ENCODE measurements at regions not wholly inside any gene's neighbourhood (a gene's known extent, or its start where the extent isn't known, plus 50 kb on each side); places are given as distances from the start of the nearest gene placed in this dataset.
"Not testable (repeated sequence)": the region's sequence is repeated elsewhere in the genome, so short reads cannot be mapped to it uniquely, and the experiment has no call there.

- H3K27ac ChIP-seq (ENCODE audit: low read depth, low read length); POLR2A ChIA-PET; H3K4me3 ChIP-seq (ENCODE audit: low read length); H3K4me3 Mint-ChIP-seq; H3K36me3 ChIP-seq (ENCODE audit: insufficient read depth, low read length); H3K9me3 ChIP-seq (ENCODE audit: low read length); H3K9me3 Mint-ChIP-seq; CTCF ChIA-PET; H3K4me1 ChIP-seq (ENCODE audit: insufficient read depth, low read length); H3K27me3 ChIP-seq (ENCODE audit: insufficient read depth, low read length, poor library complexity, severe bottlenecking); H3K27me3 Mint-ChIP-seq; DNase-seq; H3K36me3 Mint-ChIP-seq; H3K4me1 Mint-ChIP-seq: not testable (repeated sequence)
- H3K27ac Mint-ChIP-seq = peak overlapping the region in 1 of 8 donors; percentile 30
These were observed 240.5 kb downstream of the NUAK1 start for GRCh38 chr12:105898271-105898670.

GRCh38 chr12:105899589-105899988 lies 239.2 kb downstream of the NUAK1 start:
- ChIA-PET CTCF (no interaction called here), POLR2A (no interaction called here)
- Histone ChIP-seq H3K4me3 (ENCODE audit: low read length) (no peak overlapping the region), H3K27ac (ENCODE audit: low read depth, low read length) (no peak overlapping the region), H3K36me3 (ENCODE audit: insufficient read depth, low read length) (no peaks in the 10 kb centered on the region), H3K9me3 (ENCODE audit: low read length) (no peaks in the 10 kb centered on the region), H3K27me3 (ENCODE audit: insufficient read depth, low read length, poor library complexity, severe bottlenecking) (no peaks in the 10 kb centered on the region), H3K4me1 (ENCODE audit: insufficient read depth, low read length) (no peaks in the 10 kb centered on the region)
- H3K36me3 Mint-ChIP-seq = no peaks in the 10 kb centered on the region
- no peak for DNase-seq
- H3K4me3 Mint-ChIP-seq = no peak overlapping the region
- H3K27me3 Mint-ChIP-seq = peaks cover 0 to 2% of the 10 kb centered on the region in 2 donors
- no peak overlapping the region for H3K27ac Mint-ChIP-seq
- peaks cover 0 to 2% (median 0%) of the 10 kb centered on the region in 5 donors for H3K9me3 Mint-ChIP-seq
- no peaks in the 10 kb centered on the region for H3K4me1 Mint-ChIP-seq

- no peak for DNase-seq
- peaks cover 0 to 2% (median 0%) of the 10 kb centered on the region in 5 donors for H3K9me3 Mint-ChIP-seq
- Histone ChIP-seq H3K9me3 (ENCODE audit: low read length) (no peaks in the 10 kb centered on the region), H3K27me3 (ENCODE audit: insufficient read depth, low read length, poor library complexity, severe bottlenecking) (no peaks in the 10 kb centered on the region), H3K4me1 (ENCODE audit: insufficient read depth, low read length) (no peaks in the 10 kb centered on the region), H3K4me3 (ENCODE audit: low read length) (no peak overlapping the region), H3K36me3 (ENCODE audit: insufficient read depth, low read length) (no peaks in the 10 kb centered on the region), H3K27ac (ENCODE audit: low read depth, low read length) (no peak overlapping the region)
- POLR2A ChIA-PET = no interaction called here
- H3K4me1 Mint-ChIP-seq = no peaks in the 10 kb centered on the region
- CTCF ChIA-PET = no interaction called here
- H3K27ac Mint-ChIP-seq = no peak overlapping the region
- no peak overlapping the region for H3K4me3 Mint-ChIP-seq
- H3K27me3 Mint-ChIP-seq = peaks cover 0 to 3% of the 10 kb centered on the region in 2 donors
- H3K36me3 Mint-ChIP-seq = no peaks in the 10 kb centered on the region
These were observed 232.2 kb downstream of the NUAK1 start for GRCh38 chr12:105906561-105906960.

DNA sequence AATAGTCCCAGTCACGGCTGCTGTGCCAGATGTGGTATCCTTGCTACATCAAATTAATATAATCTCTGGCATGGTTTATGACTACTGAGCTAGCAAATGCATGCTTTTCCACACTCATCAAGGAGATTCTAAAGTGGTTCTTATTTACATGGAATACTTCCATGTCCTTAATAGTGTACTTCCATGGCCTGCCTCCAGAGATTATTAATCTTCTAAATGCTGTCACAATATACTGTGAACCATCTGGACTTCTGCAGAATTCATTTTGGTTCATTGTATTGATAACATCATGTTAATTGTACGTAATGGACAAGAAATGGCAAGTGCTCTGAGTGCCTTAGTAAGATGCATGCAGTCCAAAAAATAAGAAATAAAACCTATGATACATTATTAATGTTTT lies 230.8 kb downstream of the NUAK1 start:
- Mint-ChIP-seq H3K4me1 (no peaks in the 10 kb centered on the region), H3K27ac (no peak overlapping the region)

DNA sequence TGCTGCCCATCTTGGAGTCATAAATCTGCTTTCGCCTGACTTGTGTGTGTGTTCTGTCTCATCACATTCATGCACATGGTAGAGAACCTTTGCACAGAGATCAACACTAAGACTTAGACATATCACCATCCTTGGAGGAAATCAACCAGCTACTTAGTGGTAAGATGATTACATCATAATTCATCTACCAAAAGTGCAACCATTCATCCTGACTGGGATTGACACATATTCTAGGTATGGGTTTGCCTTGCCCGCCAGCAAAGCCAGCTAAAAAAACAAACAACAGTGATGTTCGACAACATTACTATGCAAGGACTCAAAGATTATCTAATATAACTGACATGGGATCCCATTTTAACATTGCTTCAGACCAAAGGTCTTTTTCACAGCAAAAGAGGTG lies 228.7 kb downstream of the NUAK1 start:
- Histone ChIP-seq H3K36me3 (ENCODE audit: insufficient read depth, low read length) (no peaks in the 10 kb centered on the region), H3K27me3 (ENCODE audit: insufficient read depth, low read length, poor library complexity, severe bottlenecking) (no peaks in the 10 kb centered on the region), H3K4me1 (ENCODE audit: insufficient read depth, low read length) (no peaks in the 10 kb centered on the region), H3K4me3 (ENCODE audit: low read length) (no peak overlapping the region), H3K9me3 (ENCODE audit: low read length) (no peaks in the 10 kb centered on the region), H3K27ac (ENCODE audit: low read depth, low read length) (no peak overlapping the region)
- ChIA-PET POLR2A (no interaction called here), CTCF (no interaction called here)
- H3K36me3 Mint-ChIP-seq = no peaks in the 10 kb centered on the region
- H3K27me3 Mint-ChIP-seq = peaks cover 2 to 3% of the 10 kb centered on the region in 2 donors
- H3K9me3 Mint-ChIP-seq = peaks cover 0 to 2% (median 0%) of the 10 kb centered on the region in 5 donors
- DNase-seq = no peak
- no peak overlapping the region for H3K27ac Mint-ChIP-seq
- H3K4me3 Mint-ChIP-seq = no peak overlapping the region
- no peaks in the 10 kb centered on the region for H3K4me1 Mint-ChIP-seq

More for the DNA sequence above, 230.8 kb downstream of the NUAK1 start:
- H3K27me3 Mint-ChIP-seq = peaks cover 0 to 3% of the 10 kb centered on the region in 2 donors
- ChIA-PET CTCF (no interaction called here), POLR2A (no interaction called here)
- DNase-seq = no peak
- no peaks in the 10 kb centered on the region for H3K9me3 ChIP-seq (ENCODE audit: low read length)
- no peaks in the 10 kb centered on the region for H3K4me1 ChIP-seq (ENCODE audit: insufficient read depth, low read length)
- no peak overlapping the region for H3K4me3 ChIP-seq (ENCODE audit: low read length)
- no peak overlapping the region for H3K27ac ChIP-seq (ENCODE audit: low read depth, low read length)
- H3K4me3 Mint-ChIP-seq = no peak overlapping the region
- H3K36me3 Mint-ChIP-seq = no peaks in the 10 kb centered on the region
- H3K36me3 ChIP-seq (ENCODE audit: insufficient read depth, low read length) = no peaks in the 10 kb centered on the region
- peaks cover 0 to 2% (median 0%) of the 10 kb centered on the region in 5 donors for H3K9me3 Mint-ChIP-seq
- no peaks in the 10 kb centered on the region for H3K27me3 ChIP-seq (ENCODE audit: insufficient read depth, low read length, poor library complexity, severe bottlenecking)

DNA sequence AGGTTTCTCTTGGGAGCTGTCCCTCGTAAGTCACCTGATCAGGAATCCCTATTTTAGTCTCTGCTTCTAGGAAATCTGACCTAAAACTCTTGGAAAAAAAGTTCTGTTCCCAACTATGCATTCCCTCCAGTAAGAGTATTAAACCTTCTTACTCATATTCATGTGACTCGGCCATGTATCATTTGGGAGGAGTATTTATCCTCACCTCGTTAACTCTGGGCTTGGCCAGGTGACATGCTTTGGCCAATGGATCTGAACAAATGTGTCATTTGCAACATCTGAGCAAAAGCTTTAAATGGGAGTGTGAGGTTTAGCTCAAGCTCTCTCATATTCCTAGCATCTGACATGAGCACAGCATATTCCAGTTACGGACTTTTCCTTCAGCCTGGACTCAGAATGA lies 226.8 kb downstream of the NUAK1 start:
- H3K4me1 ChIP-seq (ENCODE audit: insufficient read depth, low read length) = no peaks in the 10 kb centered on the region
- POLR2A ChIA-PET = no interaction called here
- DNase-seq = no peak
- CTCF ChIA-PET = no interaction called here
- no peaks in the 10 kb centered on the region for H3K9me3 ChIP-seq (ENCODE audit: low read length)
- H3K27me3 ChIP-seq (ENCODE audit: insufficient read depth, low read length, poor library complexity, severe bottlenecking) = no peaks in the 10 kb centered on the region
- H3K27ac ChIP-seq (ENCODE audit: low read depth, low read length) = no peak overlapping the region
- H3K36me3 ChIP-seq (ENCODE audit: insufficient read depth, low read length) = no peaks in the 10 kb centered on the region
- no peak overlapping the region for H3K4me3 ChIP-seq (ENCODE audit: low read length)
- no peak overlapping the region for H3K4me3 Mint-ChIP-seq
- no peak overlapping the region for H3K27ac Mint-ChIP-seq
- no peaks in the 10 kb centered on the region for H3K4me1 Mint-ChIP-seq
- H3K36me3 Mint-ChIP-seq = no peaks in the 10 kb centered on the region
- H3K9me3 Mint-ChIP-seq = peaks cover 0 to 2% (median 0%) of the 10 kb centered on the region in 5 donors
- peaks cover 0 to 2% of the 10 kb centered on the region in 2 donors for H3K27me3 Mint-ChIP-seq

DNA sequence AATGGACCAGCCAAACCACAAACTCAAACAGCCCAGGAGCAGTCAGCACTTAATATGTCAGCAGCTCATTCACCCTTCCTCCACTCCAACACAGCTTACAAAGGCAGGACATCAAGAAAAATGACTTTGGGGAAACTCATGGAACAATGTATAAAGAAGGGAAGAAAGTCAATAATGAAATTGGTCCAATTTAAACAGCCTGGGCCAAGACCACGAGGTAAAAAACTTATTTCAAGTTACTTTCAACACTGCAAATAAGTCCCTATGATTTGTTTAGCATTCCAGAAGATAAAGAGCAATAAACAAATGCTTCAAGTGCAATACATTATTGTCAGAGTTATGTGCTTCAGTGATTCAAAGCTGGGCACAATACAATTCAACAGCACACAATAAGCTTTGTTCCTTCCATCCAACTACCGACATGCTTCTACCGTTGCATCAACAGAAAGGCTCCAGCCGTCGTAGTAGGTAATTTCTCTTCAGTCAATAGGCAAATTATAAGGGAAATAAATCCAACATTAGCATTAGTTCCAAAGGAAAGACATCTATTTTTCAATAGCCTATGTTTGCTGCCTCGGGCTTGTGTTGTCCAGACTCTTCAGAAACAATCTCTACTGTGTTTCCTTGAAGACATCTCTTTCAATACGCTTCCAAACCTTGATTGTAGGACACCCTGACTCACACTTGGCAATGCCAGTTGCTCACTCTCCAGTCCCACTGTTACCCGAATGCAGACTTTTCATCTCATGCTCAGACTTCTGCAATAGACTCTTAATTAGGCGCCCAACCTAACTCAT lies 225.7 kb downstream of the NUAK1 start:
- Histone ChIP-seq H3K9me3 (ENCODE audit: low read length) (no peaks in the 10 kb centered on the region), H3K27me3 (ENCODE audit: insufficient read depth, low read length, poor library complexity, severe bottlenecking) (no peaks in the 10 kb centered on the region), H3K4me1 (ENCODE audit: insufficient read depth, low read length) (no peaks in the 10 kb centered on the region), H3K36me3 (ENCODE audit: insufficient read depth, low read length) (no peaks in the 10 kb centered on the region), H3K4me3 (ENCODE audit: low read length) (no peak overlapping the region), H3K27ac (ENCODE audit: low read depth, low read length) (no peak overlapping the region)
- Mint-ChIP-seq H3K9me3 (peaks cover 0 to 2% (median 0%) of the 10 kb centered on the region in 5 donors), H3K4me1 (no peaks in the 10 kb centered on the region), H3K4me3 (no peak overlapping the region), H3K27ac (peak overlapping the region in 1 of 8 donors; percentile 78), H3K27me3 (peaks cover 0 to 2% of the 10 kb centered on the region in 2 donors), H3K36me3 (no peaks in the 10 kb centered on the region)
- ChIA-PET CTCF (no interaction called here), POLR2A (no interaction called here)
- DNase-seq = no peak

- ChIA-PET POLR2A (no interaction called here), CTCF (no interaction called here)
- Histone ChIP-seq H3K4me3 (ENCODE audit: low read length) (no peak overlapping the region), H3K9me3 (ENCODE audit: low read length) (no peaks in the 10 kb centered on the region), H3K27me3 (ENCODE audit: insufficient read depth, low read length, poor library complexity, severe bottlenecking) (no peaks in the 10 kb centered on the region), H3K27ac (ENCODE audit: low read depth, low read length) (no peak overlapping the region), H3K36me3 (ENCODE audit: insufficient read depth, low read length) (no peaks in the 10 kb centered on the region), H3K4me1 (ENCODE audit: insufficient read depth, low read length) (no peaks in the 10 kb centered on the region)
- Mint-ChIP-seq H3K27ac (no peak overlapping the region), H3K36me3 (no peaks in the 10 kb centered on the region), H3K9me3 (peaks cover 0 to 2% (median 0%) of the 10 kb centered on the region in 5 donors), H3K27me3 (peaks cover 0 to 2% of the 10 kb centered on the region in 2 donors), H3K4me3 (no peak overlapping the region), H3K4me1 (no peaks in the 10 kb centered on the region)
- DNase-seq = no peak
These were observed 222.6 kb downstream of the NUAK1 start for GRCh38 chr12:105915997-105916759.
